HG03097 (cell line): ENCODE measurements at regions not wholly inside any gene's neighbourhood (a gene's known extent, or its start where the extent isn't known, plus 50 kb on each side); places are given as distances from the start of the nearest gene placed in this dataset.

Experiments used
- ATAC-seq: cut with Tn5 transposase; IDR thresholded peaks from one replicate; pipeline ENCODE4 v1.9.1; 2021; ENCODE audit not compliant: unreplicated experiment, low FRiP score

GRCh38 chr4:123346330-123346940 lies 50.2 kb upstream of the SPRY1 start:
- ATAC-seq = no peak
